Transverse colon (tissue), 4 donors: ENCODE measurements at regions not wholly inside any gene's neighbourhood (a gene's known extent, or its start where the extent isn't known, plus 50 kb on each side); places are given as distances from the start of the nearest gene placed in this dataset.

Experiments
- DNase-seq: peaks from one replicate; pipeline ENCODE4 v3.0.0-alpha.2; 2019
- H3K27ac ChIP-seq, 4 donors: fragments of 200-600 bp; sonication (generic); 2 replicates each; pipeline ENCODE4 v1.5.1; 2016 to 2018; ENCODE audit warnings: inconsistent platforms in 4 of 4
- H3K27me3 ChIP-seq: fragments of 200-600 bp; sonication (generic); 2 replicates; pipeline ENCODE4 v1.5.1; 2017; ENCODE audit warnings: inconsistent platforms
- H3K36me3 ChIP-seq, 4 donors: fragments of 200-600 bp; sonication (generic); 2 replicates each; pipeline ENCODE4 v1.5.1; 2017 to 2019; ENCODE audit warnings: inconsistent platforms in 4 of 4
- H3K4me1 ChIP-seq, 4 donors: fragments of 200-600 bp; sonication (generic); 2 replicates each; pipeline ENCODE4 v1.5.1; 2017 to 2020; ENCODE audit warnings: inconsistent platforms in 4 of 4
- H3K4me3 ChIP-seq, 4 donors: fragments of 200-600 bp; sonication (generic); 1 replicate in 1 of 4; 2 replicates in 3 of 4; pipeline versions ENCODE4 v1.5.1 to v1.6.1; 2017 to 2019; ENCODE audit warnings: inconsistent platforms in 4 of 4
- H3K9me3 ChIP-seq, 2 donors: fragments of 200-600 bp; sonication (generic); 2 replicates each; pipeline ENCODE4 v1.5.1; 2017 to 2019; ENCODE audit warnings: inconsistent platforms in 2 of 2
- CTCF ChIP-seq, 5 experiments: fragments of 200-600 bp in 3 of 5; fragments of 450-650 bp in 2 of 5; sonication (generic) in 3 of 5; IDR thresholded peaks; 1 replicate in 2 of 5; 2 replicates in 3 of 5; pipeline ENCODE4 v1.5.1; 2016 to 2017; ENCODE audit warnings: antibody characterized with exemption in 5 of 5, inconsistent platforms in 3 of 5, mild to moderate bottlenecking in 2 of 5, moderate library complexity in 1 of 5
- EP300 ChIP-seq: sonication (generic); formaldehyde crosslinking; IDR thresholded peaks from one replicate; pipeline ENCODE4 v1.6.1; 2017; ENCODE audit warnings: antibody characterized with exemption, low read depth
- POLR2A ChIP-seq: fragments of 450-650 bp; IDR thresholded peaks from one replicate; pipeline ENCODE4 v1.6.1; 2016; ENCODE audit warnings: antibody characterized with exemption, mild to moderate bottlenecking, moderate library complexity
- POLR2AphosphoS5 ChIP-seq, 3 donors: sonication (generic); formaldehyde crosslinking; IDR thresholded peaks; one replicate each; pipeline ENCODE4 v1.6.1; 2016; ENCODE audit warnings: antibody characterized with exemption in 3 of 3
- WGBS, 2 donors: methylation state at CpG; one replicate each; pipeline ENCODE4 v1.1.5; 2018; ENCODE audit warnings: low coverage in 1 of 2; 5-methylcytosine and 5-hydroxymethylcytosine counted together
- in situ Hi-C, 4 donors: fragments of 200-750 bp; cut with MboI; loops; one replicate each; pipeline versions ENCODE4 v1.15.0 to v1.15.1; 2017; ENCODE audit warnings: low sequenced_read_pairs in 3 of 4, low pct_ligation_motif_present in 1 of 4, low pct_unique_long_range_greater_than_20kb in 1 of 4
- intact Hi-C: fragments of 100-400 bp; cut with DNase I; formaldehyde crosslinking; loops from one replicate; pipeline ENCODE4 v1.15.1; 2023; ENCODE audit warnings: low total_unique reads

- intact Hi-C loops, result no loop called here
- H3K36me3 ChIP-seq, result no peaks in the 10 kb centered on the region
- no peak for TF ChIP-seq POLR2AphosphoS5 (IDR thresholded peaks at IDR 0.05)
- TF ChIP-seq POLR2A, result no peak
- TF ChIP-seq CTCF (IDR thresholded peaks at IDR 0.05), result no peak
- TF ChIP-seq EP300, result no peak
- DNase-seq, result no peak
- WGBS, 2 donors, result 67 to 82% methylated on average over 2 of the region's 2 CpGs
- in situ Hi-C loops, result no loop called here
- no peak overlapping the region for H3K27ac ChIP-seq
- H3K9me3 ChIP-seq, result peaks cover 3 to 16% of the 10 kb centered on the region in 2 donors
- no peaks in the 10 kb centered on the region for H3K27me3 ChIP-seq
- no peak overlapping the region for H3K4me3 ChIP-seq
- H3K4me1 ChIP-seq, result no peaks in the 10 kb centered on the region
These were observed 307.3 kb downstream of the CRPPA start for GRCh38 chr7:16114071-16114470.

- Histone ChIP-seq H3K27me3 (no peaks in the 10 kb centered on the region), H3K27ac (no peak overlapping the region), H3K4me1 (no peaks in the 10 kb centered on the region), H3K36me3 (no peaks in the 10 kb centered on the region), H3K9me3 (peaks cover 3 to 17% of the 10 kb centered on the region in 2 donors), H3K4me3 (no peak overlapping the region)
- DNase-seq, result no peak
- intact Hi-C loops (no loop called here), in situ Hi-C loops (no loop called here)
- no peak for TF ChIP-seq CTCF (IDR thresholded peaks at IDR 0.05)
- TF ChIP-seq POLR2AphosphoS5 (IDR thresholded peaks at IDR 0.05), result no peak
- no peak for TF ChIP-seq EP300
These were observed 308.3 kb downstream of the CRPPA start for GRCh38 chr7:16113058-16113457.

- TF ChIP-seq POLR2A (no peak), EP300 (no peak), POLR2AphosphoS5 (IDR thresholded peaks at IDR 0.05) (no peak), CTCF (IDR thresholded peaks at IDR 0.05) (no peak)
- intact Hi-C loops, result no loop called here
- 88 to 95% methylated on average over 2 of the region's 2 CpGs for WGBS, 2 donors
- Histone ChIP-seq H3K27me3 (no peaks in the 10 kb centered on the region), H3K9me3 (peaks cover 22 to 27% of the 10 kb centered on the region in 2 donors), H3K4me1 (no peaks in the 10 kb centered on the region), H3K36me3 (no peaks in the 10 kb centered on the region), H3K27ac (no peak overlapping the region), H3K4me3 (no peak overlapping the region)
- in situ Hi-C loops, result no loop called here
- no peak for DNase-seq
These were observed 314.5 kb downstream of the CRPPA start for GRCh38 chr7:16106869-16107268.

- WGBS, 2 donors, result 83% methylated on average over 1 of the region's 1 CpG; no CpG with 5 or more reads in 1 of the 2 donors
- intact Hi-C loops (no loop called here), in situ Hi-C loops (no loop called here)
- Histone ChIP-seq H3K4me3 (no peak overlapping the region), H3K9me3 (peaks cover 22 to 27% of the 10 kb centered on the region in 2 donors), H3K27me3 (no peaks in the 10 kb centered on the region), H3K4me1 (no peaks in the 10 kb centered on the region), H3K36me3 (no peaks in the 10 kb centered on the region), H3K27ac (no peak overlapping the region)
- no peak for DNase-seq
- TF ChIP-seq POLR2AphosphoS5 (IDR thresholded peaks at IDR 0.05) (no peak), POLR2A (no peak), EP300 (no peak), CTCF (IDR thresholded peaks at IDR 0.05) (no peak)
These were observed 315.0 kb downstream of the CRPPA start for GRCh38 chr7:16106300-16106699.
